ENCODE measurements at regions not wholly inside any gene's neighbourhood (a gene's known extent, or its start where the extent isn't known, plus 50 kb on each side); places are given as distances from the start of the nearest gene placed in this dataset.

DNA sequence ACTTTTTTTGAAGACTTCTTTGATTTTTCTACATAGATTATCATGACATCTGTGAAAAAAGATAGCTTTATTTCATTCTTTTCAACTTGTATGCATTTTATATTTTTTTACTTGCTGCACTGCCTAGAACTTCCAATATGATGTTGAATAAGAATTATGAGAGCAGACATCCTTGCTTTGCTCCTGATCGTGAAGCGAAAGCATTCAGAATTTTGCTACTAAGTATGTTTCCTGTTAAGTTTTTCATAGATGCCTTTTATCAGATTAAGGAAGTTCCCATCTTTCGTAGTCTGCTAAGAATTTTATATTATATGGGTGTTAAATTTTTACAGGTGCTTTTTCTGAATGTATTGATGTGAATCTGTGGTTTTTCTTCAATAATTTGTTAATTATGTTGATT, 163.4 kb upstream of the GADL1 start:
- H3K4me3 ChIP-seq (ENCODE audit: low read depth, low read length), result no peak overlapping the region
- DNase-seq (ENCODE audit: low read depth), result no peak
- TF ChIP-seq MAX (IDR thresholded peaks at IDR 0.05; ENCODE audit: low read depth, low read length), result no peak
- no peak for TF ChIP-seq MYC (IDR thresholded peaks at IDR 0.05; ENCODE audit: low read depth, low read length)
- TF ChIP-seq, protein P1, sequence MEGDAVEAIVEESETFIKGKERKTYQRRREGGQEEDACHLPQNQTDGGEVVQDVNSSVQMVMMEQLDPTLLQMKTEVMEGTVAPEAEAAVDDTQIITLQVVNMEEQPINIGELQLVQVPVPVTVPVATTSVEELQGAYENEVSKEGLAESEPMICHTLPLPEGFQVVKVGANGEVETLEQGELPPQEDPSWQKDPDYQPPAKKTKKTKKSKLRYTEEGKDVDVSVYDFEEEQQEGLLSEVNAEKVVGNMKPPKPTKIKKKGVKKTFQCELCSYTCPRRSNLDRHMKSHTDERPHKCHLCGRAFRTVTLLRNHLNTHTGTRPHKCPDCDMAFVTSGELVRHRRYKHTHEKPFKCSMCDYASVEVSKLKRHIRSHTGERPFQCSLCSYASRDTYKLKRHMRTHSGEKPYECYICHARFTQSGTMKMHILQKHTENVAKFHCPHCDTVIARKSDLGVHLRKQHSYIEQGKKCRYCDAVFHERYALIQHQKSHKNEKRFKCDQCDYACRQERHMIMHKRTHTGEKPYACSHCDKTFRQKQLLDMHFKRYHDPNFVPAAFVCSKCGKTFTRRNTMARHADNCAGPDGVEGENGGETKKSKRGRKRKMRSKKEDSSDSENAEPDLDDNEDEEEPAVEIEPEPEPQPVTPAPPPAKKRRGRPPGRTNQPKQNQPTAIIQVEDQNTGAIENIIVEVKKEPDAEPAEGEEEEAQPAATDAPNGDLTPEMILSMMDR (IDR thresholded peaks at IDR 0.05; ENCODE audit: low read depth, low read length), result no peak

DNA sequence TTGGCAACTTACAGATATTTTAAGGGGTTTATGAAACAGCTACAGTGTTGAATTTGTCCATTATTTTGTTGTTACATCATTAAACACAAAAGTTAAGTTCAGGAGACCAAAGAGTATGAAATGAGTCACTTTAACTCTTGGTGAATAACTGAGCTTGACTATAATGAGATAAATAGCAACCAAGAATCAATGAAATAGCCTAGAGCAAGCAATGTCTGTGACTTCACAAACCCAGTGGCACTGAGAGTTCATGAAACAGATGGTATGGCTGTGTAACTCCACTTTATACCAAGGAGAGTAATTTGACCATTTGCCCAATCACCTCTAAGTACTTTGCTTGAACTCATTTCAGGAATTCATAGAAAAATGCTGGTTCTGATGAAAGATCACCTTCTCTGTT, 169.6 kb upstream of the GADL1 start:
- TF ChIP-seq POLR2A (IDR thresholded peaks at IDR 0.05; ENCODE audit: extremely low read depth, insufficient read length), result no peak
- TF ChIP-seq, protein P1 (IDR thresholded peaks at IDR 0.05; ENCODE audit: low read depth, low read length), result no peak
- no peak for TF ChIP-seq MAX (IDR thresholded peaks at IDR 0.05; ENCODE audit: low read depth, low read length)
- no peak for TF ChIP-seq MYC (IDR thresholded peaks at IDR 0.05; ENCODE audit: low read depth, low read length)
- no peak overlapping the region for H3K4me3 ChIP-seq (ENCODE audit: low read depth, low read length)
- no peak for DNase-seq (ENCODE audit: low read depth)

DNA sequence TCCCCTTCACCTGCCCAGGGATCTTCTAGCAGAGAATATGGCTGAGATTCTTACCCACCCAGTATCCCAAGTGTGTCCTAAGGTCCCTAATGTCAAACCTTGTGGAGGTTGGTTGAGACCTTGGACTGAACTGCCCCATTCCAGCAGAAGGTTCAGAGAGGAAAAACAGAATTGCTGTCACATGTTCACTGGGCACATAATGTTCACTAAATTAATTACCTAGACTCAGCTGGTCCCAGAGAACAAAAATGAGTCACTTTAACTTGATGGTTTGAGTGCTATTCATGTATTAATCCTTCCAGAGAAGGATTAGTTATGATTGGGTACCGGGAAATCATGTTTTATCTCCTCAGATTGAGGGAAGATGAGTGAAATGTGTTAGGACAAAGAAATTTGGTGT, 171.3 kb upstream of the GADL1 start:
- no peak for DNase-seq (ENCODE audit: low read depth)
- no peak for TF ChIP-seq MYC (IDR thresholded peaks at IDR 0.05; ENCODE audit: low read depth, low read length)
- TF ChIP-seq, protein P1 (IDR thresholded peaks at IDR 0.05; ENCODE audit: low read depth, low read length), result no peak
- no peak for TF ChIP-seq POLR2A (IDR thresholded peaks at IDR 0.05; ENCODE audit: extremely low read depth, insufficient read length)
- no peak for TF ChIP-seq MAX (IDR thresholded peaks at IDR 0.05; ENCODE audit: low read depth, low read length)
- no peak overlapping the region for H3K4me3 ChIP-seq (ENCODE audit: low read depth, low read length)

GRCh38 chr3:31067004-31067403, 172.5 kb upstream of the GADL1 start:
- no peak for DNase-seq (ENCODE audit: low read depth)
- H3K4me3 ChIP-seq (ENCODE audit: low read depth, low read length), result no peak overlapping the region
- TF ChIP-seq, protein P1 (IDR thresholded peaks at IDR 0.05; ENCODE audit: low read depth, low read length), result no peak
- no peak for TF ChIP-seq POLR2A (IDR thresholded peaks at IDR 0.05; ENCODE audit: extremely low read depth, insufficient read length)
- TF ChIP-seq MYC (IDR thresholded peaks at IDR 0.05; ENCODE audit: low read depth, low read length), result no peak
- no peak for TF ChIP-seq MAX (IDR thresholded peaks at IDR 0.05; ENCODE audit: low read depth, low read length)

GRCh38 chr3:31075471-31075870, 181.0 kb upstream of the GADL1 start:
- TF ChIP-seq MAX (IDR thresholded peaks at IDR 0.05; ENCODE audit: low read depth, low read length) (no peak), MYC (IDR thresholded peaks at IDR 0.05; ENCODE audit: low read depth, low read length) (no peak), POLR2A (IDR thresholded peaks at IDR 0.05; ENCODE audit: extremely low read depth, insufficient read length) (no peak)
- TF ChIP-seq, protein P1 (IDR thresholded peaks at IDR 0.05; ENCODE audit: low read depth, low read length), result no peak
- no peak for DNase-seq (ENCODE audit: low read depth)
- no peak overlapping the region for H3K4me3 ChIP-seq (ENCODE audit: low read depth, low read length)

DNA sequence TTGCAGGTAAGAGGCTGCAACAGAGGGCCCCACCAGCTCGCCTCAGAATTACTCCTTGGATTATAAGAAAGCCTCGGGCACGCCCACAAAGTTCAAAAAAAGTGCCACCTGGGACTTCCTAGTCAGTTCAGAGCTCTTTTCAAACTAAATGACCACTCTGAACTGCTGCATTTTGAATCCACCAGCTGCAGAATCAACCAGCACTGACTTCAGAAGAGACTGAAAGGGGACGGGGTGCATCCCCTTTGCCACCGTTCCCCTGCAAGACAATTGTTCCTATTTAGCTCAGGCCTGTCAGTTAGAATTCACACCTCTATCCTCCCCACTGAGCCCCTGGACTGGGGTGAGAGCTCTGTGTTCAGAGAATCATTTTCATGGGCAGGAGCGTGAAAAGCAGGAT, 181.4 kb upstream of the GADL1 start:
- DNase-seq (ENCODE audit: low read depth), result no peak
- no peak overlapping the region for H3K4me3 ChIP-seq (ENCODE audit: low read depth, low read length)
- TF ChIP-seq, protein P1 (IDR thresholded peaks at IDR 0.05; ENCODE audit: low read depth, low read length), result no peak
- TF ChIP-seq MAX (IDR thresholded peaks at IDR 0.05; ENCODE audit: low read depth, low read length) (no peak), MYC (IDR thresholded peaks at IDR 0.05; ENCODE audit: low read depth, low read length) (no peak), POLR2A (IDR thresholded peaks at IDR 0.05; ENCODE audit: extremely low read depth, insufficient read length) (no peak)
